Fibroblast of peridontal ligament (primary cell): ENCODE measurements at regions not wholly inside any gene's neighbourhood (a gene's known extent, or its start where the extent isn't known, plus 50 kb on each side); places are given as distances from the start of the nearest gene placed in this dataset.

Source experiments
- DNase-seq: peaks from one replicate; pipeline ENCODE4 v3.0.0-alpha.2; 2010; ENCODE audit errors: extremely low read depth

GRCh38 chr12:88644946-88645702 lies 64.9 kb upstream of the KITLG start:
- peak; percentile 30 for DNase-seq

GRCh38 chr12:88643685-88644084 lies 63.4 kb upstream of the KITLG start:
- DNase-seq: peak; percentile 92

GRCh38 chr12:88642675-88643431 lies 62.6 kb upstream of the KITLG start:
- no peak for DNase-seq

GRCh38 chr12:88638966-88639760 lies 58.9 kb upstream of the KITLG start:
- peak; percentile 72 for DNase-seq

- peak; percentile 33 for DNase-seq
Observed at GRCh38 chr12:88638388-88638787, 58.1 kb upstream of the KITLG start.

- DNase-seq: peak; percentile 22
Observed at GRCh38 chr12:88634008-88634407, 53.7 kb upstream of the KITLG start.

GRCh38 chr12:88633312-88633711 lies 53.0 kb upstream of the KITLG start:
- peak; percentile 31 for DNase-seq

- DNase-seq: peak; percentile 22
Observed at GRCh38 chr12:88630561-88630960, 50.3 kb upstream of the KITLG start.
